Cardiac fibroblast (primary cell): ENCODE measurements at regions not wholly inside any gene's neighbourhood (a gene's known extent, or its start where the extent isn't known, plus 50 kb on each side); places are given as distances from the start of the nearest gene placed in this dataset.
"Not testable (repeated sequence)": the region's sequence is repeated elsewhere in the genome, so short reads cannot be mapped to it uniquely, and the experiment has no call there.

Experiments used
- DNase-seq, 2 donors: peaks; one replicate each; pipeline versions ENCODE4 v3.0.0 to v3.0.0-alpha.2; 2010; ENCODE audit warnings: low read depth in 2 of 2
- H3K4me3 ChIP-seq, 2 donors: replicated peaks in 1 of 2; 1 replicate in 1 of 2; 2 replicates in 1 of 2; pipeline ENCODE4 v1.5.1; 2011; ENCODE audit warnings: low read depth in 2 of 2, low read length in 2 of 2, mild to moderate bottlenecking in 2 of 2, moderate library complexity in 1 of 2
- CTCF ChIP-seq: IDR thresholded peaks from one replicate; pipeline ENCODE4 v1.5.1; 2011; ENCODE audit warnings: low read depth, mild to moderate bottlenecking, low read length, inconsistent platforms

GRCh38 chr14:71625175-71625574 lies 307.1 kb upstream of the RGS6 start:
- no peak for TF ChIP-seq CTCF
- no peak for DNase-seq
- H3K4me3 ChIP-seq, result no peak overlapping the region

GRCh38 chr14:71625891-71626701 lies 306.1 kb upstream of the RGS6 start:
- H3K4me3 ChIP-seq, result no peak overlapping the region
- DNase-seq, result peak; percentile 18 to 66
- no peak for TF ChIP-seq CTCF

- H3K4me3 ChIP-seq, result no peak overlapping the region
- DNase-seq, result no peak
- no peak for TF ChIP-seq CTCF
Measured at GRCh38 chr14:71628433-71628832, 303.8 kb upstream of the RGS6 start.

GRCh38 chr14:71629250-71629649 lies 303.0 kb upstream of the RGS6 start:
- no peak overlapping the region for H3K4me3 ChIP-seq
- no peak for TF ChIP-seq CTCF
- DNase-seq, result no peak

- H3K4me3 ChIP-seq, result no peak overlapping the region
- no peak for TF ChIP-seq CTCF
- DNase-seq, result peak in 1 of 2 donors; percentile 55
Measured at GRCh38 chr14:71629765-71630492, 302.3 kb upstream of the RGS6 start.

- not testable (repeated sequence) for DNase-seq, H3K4me3 ChIP-seq
Measured at GRCh38 chr14:71631030-71631429, 301.2 kb upstream of the RGS6 start.

- no peak for DNase-seq
- no peak for TF ChIP-seq CTCF
- H3K4me3 ChIP-seq, result no peak overlapping the region
Measured at GRCh38 chr14:71632440-71632946, 299.7 kb upstream of the RGS6 start.
